B cell (primary cell): ENCODE measurements at regions not wholly inside any gene's neighbourhood (a gene's known extent, or its start where the extent isn't known, plus 50 kb on each side); places are given as distances from the start of the nearest gene placed in this dataset.

Source experiments
- ATAC-seq: fragments of 200-7000 bp; cut with Tn5 transposase; one replicate; pipeline ENCODE4 v1.10.0; 2021; ENCODE audit warnings: low read depth, mild to moderate bottlenecking, moderate number of reproducible peaks, moderate library complexity
- CTCF ChIA-PET: fragments of 350-600 bp; sonication (Branson Sonifier 250); formaldehyde crosslinking; loops from one replicate; lab custom pipeline; 2021; ENCODE audit warnings: antibody characterized with exemption, inconsistent platforms; lab: Charles Lee
- POLR2A ChIA-PET: fragments of 350-600 bp; sonication (Branson Sonifier 250); formaldehyde crosslinking; loops from one replicate; lab custom pipeline; 2021; ENCODE audit warnings: antibody characterized with exemption; lab: Charles Lee
- DNase-seq: peaks from one replicate; pipeline ENCODE4 v3.0.0; 2013
- H2AFZ ChIP-seq: 2 replicates; pipeline ENCODE4 v1.6.1; 2012; ENCODE audit warnings: mild to moderate bottlenecking, low read depth, low read length; ENCODE audit not compliant: insufficient read depth, poor library complexity, severe bottlenecking
- H3K27ac ChIP-seq, 2 donors: 1 replicate in 1 of 2; 2 replicates in 1 of 2; pipeline ENCODE4 v1.5.1; 2012 to 2013; ENCODE audit warnings: low read length in 2 of 2, mild to moderate bottlenecking in 2 of 2, moderate library complexity in 1 of 2
- H3K27me3 ChIP-seq, 4 experiments: fragments of 200-600 bp in 1 of 4; sonication (generic) in 1 of 4; replicated peaks in 1 of 4; 1 replicate in 2 of 4; 2 replicates in 2 of 4; pipeline versions ENCODE4 v1.6.1 to v1.7.0; 2013 to 2016; ENCODE audit warnings: low read length in 3 of 4, mild to moderate bottlenecking in 2 of 4, mixed read lengths in 1 of 4, moderate library complexity in 1 of 4; ENCODE audit not compliant: insufficient read depth in 4 of 4, control insufficient read depth in 3 of 4; ENCODE audit errors: control extremely low read depth in 1 of 4
- H3K36me3 ChIP-seq, 2 experiments: replicated peaks in 1 of 2; 1 replicate in 1 of 2; 2 replicates in 1 of 2; pipeline versions ENCODE4 v1.6.1 to v1.7.1; 2013; ENCODE audit warnings: low read length in 1 of 2; ENCODE audit not compliant: insufficient read depth in 2 of 2, control insufficient read depth in 1 of 2; ENCODE audit errors: control extremely low read depth in 1 of 2, extremely low read depth in 1 of 2
- H3K4me1 ChIP-seq, 2 donors: fragments of 200-600 bp in 1 of 2; sonication (generic) in 1 of 2; 1 replicate in 1 of 2; 2 replicates in 1 of 2; pipeline versions ENCODE4 v1.5.1 to v1.6.1; 2013 to 2017; ENCODE audit warnings: low read length in 2 of 2; ENCODE audit not compliant: control insufficient read depth in 2 of 2, insufficient read depth in 2 of 2
- H3K4me2 ChIP-seq: replicated peaks from 2 replicates; pipeline ENCODE3; 2012; ENCODE audit warnings: mild to moderate bottlenecking, low read depth, low read length; ENCODE audit not compliant: poor library complexity, severe bottlenecking
- H3K4me3 ChIP-seq, 5 experiments: fragments of 200-600 bp in 1 of 5; sonication (generic) in 1 of 5; 1 replicate in 3 of 5; 2 replicates in 2 of 5; pipeline versions ENCODE4 v1.5.1 to v1.7.0; 2011 to 2016; ENCODE audit warnings: low read length in 4 of 5, mild to moderate bottlenecking in 4 of 5, low read depth in 2 of 5, control low read depth in 1 of 5, moderate library complexity in 1 of 5; ENCODE audit not compliant: insufficient read depth in 1 of 5; ENCODE audit errors: control extremely low read depth in 1 of 5, extremely low read depth in 1 of 5
- H3K79me2 ChIP-seq: fragments of 200-600 bp; sonication (generic); one replicate; pipeline ENCODE4 v1.6.0; 2016; ENCODE audit warnings: low read length; ENCODE audit not compliant: control insufficient read depth, insufficient read depth
- H3K9ac ChIP-seq: fragments of 200-600 bp; sonication (generic); 2 replicates; pipeline ENCODE4 v1.6.1; 2017; ENCODE audit warnings: mild to moderate bottlenecking, low read length, moderate library complexity
- H3K9me3 ChIP-seq, 3 donors: one replicate each; pipeline versions ENCODE4 v1.6.1 to v1.7.1; 2013; ENCODE audit warnings: low read length in 2 of 3; ENCODE audit not compliant: control insufficient read depth in 2 of 3, insufficient read depth in 1 of 3; ENCODE audit errors: control extremely low read depth in 1 of 3
- H4K20me1 ChIP-seq: 2 replicates; pipeline ENCODE4 v1.6.0; 2012; ENCODE audit warnings: mild to moderate bottlenecking, low read length; ENCODE audit not compliant: insufficient read depth, control insufficient read depth, poor library complexity, severe bottlenecking
- H3K27ac Mint-ChIP-seq: one replicate; pipeline ENCODE4 v1.8.0; 2021; ENCODE audit warnings: mixed read lengths
- H3K27me3 Mint-ChIP-seq: one replicate; pipeline ENCODE4 v1.8.0; 2021; ENCODE audit warnings: mixed read lengths
- H3K4me1 Mint-ChIP-seq: one replicate; pipeline ENCODE4 v1.8.0; 2021; ENCODE audit warnings: mixed read lengths
- H3K4me3 Mint-ChIP-seq: one replicate; pipeline ENCODE4 v1.8.0; 2021; ENCODE audit warnings: mixed read lengths
- H3K9me3 Mint-ChIP-seq: one replicate; pipeline ENCODE4 v1.8.0; 2022; ENCODE audit warnings: mixed read lengths; ENCODE audit not compliant: insufficient read depth
- EZH2 ChIP-seq: IDR thresholded peaks from 2 replicates; pipeline ENCODE4 v1.6.1; 2012; ENCODE audit warnings: borderline replicate concordance, low read depth, mild to moderate bottlenecking, moderate library complexity, low read length; ENCODE audit not compliant: insufficient read depth, poor library complexity, severe bottlenecking
- WGBS: methylation state at CpG from one replicate; pipeline ENCODE4 v1.1.5; 2013; ENCODE audit warnings: missing lambda C conversion rate; ENCODE audit not compliant: insufficient coverage; 5-methylcytosine and 5-hydroxymethylcytosine counted together
- intact Hi-C: fragments of 100-400 bp; cut with micrococcal nuclease; formaldehyde crosslinking; loops from one replicate; pipeline ENCODE4 v1.10.0; 2022
- TF ChIP-seq, protein P1 (sequence below): fragments of 200-600 bp; IDR thresholded peaks from one replicate; pipeline ENCODE4 v1.8.0; 2022; ENCODE audit warnings: antibody characterized with exemption, mild to moderate bottlenecking

DNA sequence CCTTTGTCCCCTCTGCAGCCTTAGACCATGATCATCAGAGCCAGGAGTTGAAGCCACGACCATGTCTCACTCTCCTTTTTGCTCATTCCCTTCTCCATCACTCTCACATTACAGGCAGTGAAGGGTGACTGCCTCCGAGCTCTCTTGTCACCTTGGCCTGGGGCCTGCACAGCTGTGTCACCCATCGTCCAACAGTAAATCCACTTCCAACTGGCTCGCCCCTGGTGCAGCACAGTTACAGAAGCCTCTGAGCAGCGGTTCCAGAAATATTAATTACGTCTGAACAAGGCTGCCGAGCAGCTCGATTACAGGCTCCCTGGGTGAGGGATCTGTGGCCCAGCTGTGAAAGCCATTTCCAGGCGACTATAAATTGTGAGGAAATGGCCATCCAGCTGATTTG is 528.2 kb downstream of the NR2F2 start:
- H3K4me1 ChIP-seq: no peaks in the 10 kb centered on the region
- 83% methylated on average over 9 of the region's 9 CpGs for WGBS
- no peak overlapping the region for H3K4me3 ChIP-seq
- H3K9me3 Mint-ChIP-seq: peaks cover 8% of the 10 kb centered on the region
- H3K27ac ChIP-seq: no peak overlapping the region
- CTCF ChIA-PET: no interaction called here
- no peak overlapping the region for H3K4me3 Mint-ChIP-seq
- POLR2A ChIA-PET: no interaction called here
- no peaks in the 10 kb centered on the region for H3K79me2 ChIP-seq
- H3K27me3 ChIP-seq: no peaks in the 10 kb centered on the region
- intact Hi-C loops: no loop called here
- no peak for ATAC-seq
- no peaks in the 10 kb centered on the region for H3K27me3 Mint-ChIP-seq
- no peak for DNase-seq
- H3K36me3 ChIP-seq: no peaks in the 10 kb centered on the region
- H3K9me3 ChIP-seq: peaks cover 0 to 3% (median 0%) of the 10 kb centered on the region in 3 donors
- no peak overlapping the region for H2AFZ ChIP-seq
- no peak overlapping the region for H3K27ac Mint-ChIP-seq
- TF ChIP-seq, protein P1, sequence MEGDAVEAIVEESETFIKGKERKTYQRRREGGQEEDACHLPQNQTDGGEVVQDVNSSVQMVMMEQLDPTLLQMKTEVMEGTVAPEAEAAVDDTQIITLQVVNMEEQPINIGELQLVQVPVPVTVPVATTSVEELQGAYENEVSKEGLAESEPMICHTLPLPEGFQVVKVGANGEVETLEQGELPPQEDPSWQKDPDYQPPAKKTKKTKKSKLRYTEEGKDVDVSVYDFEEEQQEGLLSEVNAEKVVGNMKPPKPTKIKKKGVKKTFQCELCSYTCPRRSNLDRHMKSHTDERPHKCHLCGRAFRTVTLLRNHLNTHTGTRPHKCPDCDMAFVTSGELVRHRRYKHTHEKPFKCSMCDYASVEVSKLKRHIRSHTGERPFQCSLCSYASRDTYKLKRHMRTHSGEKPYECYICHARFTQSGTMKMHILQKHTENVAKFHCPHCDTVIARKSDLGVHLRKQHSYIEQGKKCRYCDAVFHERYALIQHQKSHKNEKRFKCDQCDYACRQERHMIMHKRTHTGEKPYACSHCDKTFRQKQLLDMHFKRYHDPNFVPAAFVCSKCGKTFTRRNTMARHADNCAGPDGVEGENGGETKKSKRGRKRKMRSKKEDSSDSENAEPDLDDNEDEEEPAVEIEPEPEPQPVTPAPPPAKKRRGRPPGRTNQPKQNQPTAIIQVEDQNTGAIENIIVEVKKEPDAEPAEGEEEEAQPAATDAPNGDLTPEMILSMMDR: no peak
- TF ChIP-seq EZH2: no peak
- H3K9ac ChIP-seq: no peak overlapping the region
- H3K4me1 Mint-ChIP-seq: no peaks in the 10 kb centered on the region
- H4K20me1 ChIP-seq: no peaks in the 10 kb centered on the region
- no peak overlapping the region for H3K4me2 ChIP-seq

DNA sequence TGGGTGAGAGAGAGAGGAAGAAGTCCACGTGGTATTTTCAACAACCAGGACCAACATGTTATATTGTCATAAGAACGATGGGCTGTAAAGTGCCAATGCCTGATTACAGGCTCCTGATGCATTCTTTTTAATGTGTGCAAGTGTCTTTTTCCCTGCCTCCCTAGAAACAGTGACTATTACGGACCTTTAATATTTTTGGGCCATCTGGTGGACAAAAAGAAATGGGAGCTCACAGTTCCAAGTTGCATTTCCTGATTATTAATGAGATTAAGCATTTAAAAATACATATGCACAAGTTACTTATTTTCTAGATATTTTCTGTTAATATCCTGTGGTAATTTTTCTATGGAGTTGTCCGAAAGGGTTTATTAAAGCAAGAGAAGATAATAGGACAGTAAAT is 530.2 kb downstream of the NR2F2 start:
- H3K27ac ChIP-seq: no peak overlapping the region
- WGBS: 100% methylated on average over 2 of the region's 4 CpGs
- no peaks in the 10 kb centered on the region for H3K36me3 ChIP-seq
- no peak overlapping the region for H3K4me3 Mint-ChIP-seq
- POLR2A ChIA-PET: no interaction called here
- intact Hi-C loops: no loop called here
- no peak overlapping the region for H3K9ac ChIP-seq
- H3K4me2 ChIP-seq: no peak overlapping the region
- peaks cover 4% of the 10 kb centered on the region for H3K9me3 Mint-ChIP-seq
- TF ChIP-seq, protein P1: no peak
- no peak for TF ChIP-seq EZH2
- H3K4me1 ChIP-seq: no peaks in the 10 kb centered on the region
- H3K27me3 Mint-ChIP-seq: no peaks in the 10 kb centered on the region
- no peaks in the 10 kb centered on the region for H3K4me1 Mint-ChIP-seq
- H3K27me3 ChIP-seq: no peaks in the 10 kb centered on the region
- no peaks in the 10 kb centered on the region for H3K79me2 ChIP-seq
- ATAC-seq (no peak), DNase-seq (no peak)
- CTCF ChIA-PET: no interaction called here
- H3K4me3 ChIP-seq: no peak overlapping the region
- H2AFZ ChIP-seq: no peak overlapping the region
- H3K27ac Mint-ChIP-seq: no peak overlapping the region
- peaks cover 0 to 3% (median 0%) of the 10 kb centered on the region in 3 donors for H3K9me3 ChIP-seq
- H4K20me1 ChIP-seq: no peaks in the 10 kb centered on the region
